CD4-positive, alpha-beta T cell (primary cell): ENCODE measurements at regions not wholly inside any gene's neighbourhood (a gene's known extent, or its start where the extent isn't known, plus 50 kb on each side); places are given as distances from the start of the nearest gene placed in this dataset.

Experiments used
- ATAC-seq: fragments of 200-7000 bp; cut with Tn5 transposase; one replicate; pipeline ENCODE4 v1.10.0; 2022; ENCODE audit warnings: mild to moderate bottlenecking; ENCODE audit not compliant: poor library complexity
- CTCF ChIA-PET: fragments of 350-600 bp; sonication (Branson Sonifier 250); formaldehyde crosslinking; loops from one replicate; lab custom pipeline; 2021; ENCODE audit warnings: antibody characterized with exemption, inconsistent platforms; lab: Charles Lee
- POLR2A ChIA-PET: fragments of 350-600 bp; sonication (Branson Sonifier 250); formaldehyde crosslinking; loops from one replicate; lab custom pipeline; 2021; ENCODE audit warnings: antibody characterized with exemption, inconsistent platforms; lab: Charles Lee
- DNase-seq, 14 experiments: peaks; one replicate each; pipeline ENCODE4 v3.0.0-alpha.2; 2013 to 2020; ENCODE audit warnings: mixed read lengths in 2 of 14
- H3K27ac ChIP-seq, 2 donors: one replicate each; pipeline versions ENCODE4 v1.5.1 to v1.7.0; 2013; ENCODE audit warnings: low read length in 2 of 2, low read depth in 1 of 2, mild to moderate bottlenecking in 1 of 2
- H3K27me3 ChIP-seq, 2 experiments: 1 replicate in 1 of 2; 2 replicates in 1 of 2; pipeline versions ENCODE4 v1.6.1 to v1.7.0; 2013; ENCODE audit warnings: low read length in 2 of 2, control low read depth in 1 of 2, mild to moderate bottlenecking in 1 of 2, moderate library complexity in 1 of 2; ENCODE audit not compliant: insufficient read depth in 2 of 2, control insufficient read depth in 1 of 2
- H3K36me3 ChIP-seq: one replicate; pipeline ENCODE4 v1.6.1; 2013; ENCODE audit warnings: low read length, control low read depth; ENCODE audit not compliant: insufficient read depth
- H3K4me1 ChIP-seq: one replicate; pipeline ENCODE4 v1.6.1; 2013; ENCODE audit warnings: low read length, control low read depth; ENCODE audit not compliant: insufficient read depth
- H3K4me3 ChIP-seq: one replicate; pipeline ENCODE4 v1.5.1; 2013; ENCODE audit warnings: mild to moderate bottlenecking, low read length, moderate library complexity
- H3K9me3 ChIP-seq, 2 experiments: 1 replicate in 1 of 2; 2 replicates in 1 of 2; pipeline versions ENCODE4 v1.6.1 to v1.7.0; 2013; ENCODE audit warnings: low read length in 2 of 2, mild to moderate bottlenecking in 2 of 2, control low read depth in 1 of 2, moderate library complexity in 1 of 2; ENCODE audit not compliant: control insufficient read depth in 1 of 2, insufficient read depth in 1 of 2
- H3K27ac Mint-ChIP-seq: one replicate; pipeline ENCODE4 v1.8.0; 2020; ENCODE audit warnings: mixed read lengths
- H3K27me3 Mint-ChIP-seq: one replicate; pipeline ENCODE4 v1.8.0; 2021; ENCODE audit warnings: mixed read lengths
- H3K36me3 Mint-ChIP-seq: one replicate; pipeline ENCODE4 v1.8.0; 2021; ENCODE audit warnings: low read depth, mixed read lengths
- H3K4me1 Mint-ChIP-seq: one replicate; pipeline ENCODE4 v1.8.0; 2021; ENCODE audit warnings: low read depth, mixed read lengths
- H3K4me3 Mint-ChIP-seq: one replicate; pipeline ENCODE4 v1.8.0; 2020; ENCODE audit warnings: mild to moderate bottlenecking, mixed read lengths
- H3K9me3 Mint-ChIP-seq: one replicate; pipeline ENCODE4 v1.8.0; 2020; ENCODE audit warnings: mixed read lengths
- CTCF ChIP-seq: fragments of 200-600 bp; IDR thresholded peaks from one replicate; pipeline ENCODE4 v1.8.0; 2022; ENCODE audit warnings: antibody characterized with exemption, mild to moderate bottlenecking
- intact Hi-C, 2 experiments: fragments of 100-400 bp; cut with DNase I in 1 of 2; cut with micrococcal nuclease in 1 of 2; formaldehyde crosslinking; loops; one replicate each; pipeline versions ENCODE4 v1.15.1 to v1.9.0; 2023 to 2025; cut with DNase I, micrococcal nuclease

GRCh38 chr5:1934801-1935429 is 52.2 kb upstream of the IRX4 start:
- intact Hi-C loops = no loop called here
- DNase-seq (no peak), ATAC-seq (no peak)
- TF ChIP-seq CTCF = no peak
- no peak overlapping the region for H3K4me3 ChIP-seq
- ChIA-PET POLR2A (no interaction called here), CTCF (no interaction called here)
- no peaks in the 10 kb centered on the region for H3K4me1 ChIP-seq
- no peak overlapping the region for H3K27ac Mint-ChIP-seq
- H3K27me3 Mint-ChIP-seq = peaks cover 66% of the 10 kb centered on the region
- H3K36me3 ChIP-seq = no peaks in the 10 kb centered on the region
- H3K27ac ChIP-seq = no peak overlapping the region
- no peak overlapping the region for H3K4me3 Mint-ChIP-seq
- peaks cover 0 to 11% of the 10 kb centered on the region in 2 experiments for H3K9me3 ChIP-seq
- H3K4me1 Mint-ChIP-seq = no peaks in the 10 kb centered on the region
- H3K36me3 Mint-ChIP-seq = no peaks in the 10 kb centered on the region
- H3K27me3 ChIP-seq = peaks cover 21 to 35% of the 10 kb centered on the region in 2 experiments
- no peaks in the 10 kb centered on the region for H3K9me3 Mint-ChIP-seq

- ATAC-seq = no peak
- no peak overlapping the region for H3K4me3 ChIP-seq
- Mint-ChIP-seq H3K27ac (no peak overlapping the region), H3K36me3 (no peaks in the 10 kb centered on the region), H3K27me3 (peaks cover 57% of the 10 kb centered on the region), H3K4me1 (no peaks in the 10 kb centered on the region), H3K9me3 (no peaks in the 10 kb centered on the region), H3K4me3 (no peak overlapping the region)
- no peak overlapping the region for H3K27ac ChIP-seq
- no peak for TF ChIP-seq CTCF
- H3K9me3 ChIP-seq = peaks cover 0 to 11% of the 10 kb centered on the region in 2 experiments
- no peak for DNase-seq
- POLR2A ChIA-PET = no interaction called here
- intact Hi-C loops = no loop called here
- no peaks in the 10 kb centered on the region for H3K4me1 ChIP-seq
- peaks cover 22 to 44% of the 10 kb centered on the region in 2 experiments for H3K27me3 ChIP-seq
- no peaks in the 10 kb centered on the region for H3K36me3 ChIP-seq
- CTCF ChIA-PET = no interaction called here
Measured at GRCh38 chr5:1934056-1934394, 51.3 kb upstream of the IRX4 start.

- Histone ChIP-seq H3K4me3 (no peak overlapping the region), H3K27me3 (peaks cover 24 to 46% of the 10 kb centered on the region in 2 experiments), H3K36me3 (no peaks in the 10 kb centered on the region), H3K9me3 (peaks cover 0 to 11% of the 10 kb centered on the region in 2 experiments), H3K4me1 (no peaks in the 10 kb centered on the region), H3K27ac (no peak overlapping the region)
- ATAC-seq (no peak), DNase-seq (no peak)
- Mint-ChIP-seq H3K36me3 (no peaks in the 10 kb centered on the region), H3K4me3 (no peak overlapping the region), H3K27ac (no peak overlapping the region), H3K4me1 (no peaks in the 10 kb centered on the region), H3K27me3 (peaks cover 57% of the 10 kb centered on the region), H3K9me3 (no peaks in the 10 kb centered on the region)
- TF ChIP-seq CTCF = no peak
- intact Hi-C loops = no loop called here
- POLR2A ChIA-PET = no interaction called here
- CTCF ChIA-PET = no interaction called here
Measured at GRCh38 chr5:1933364-1934055, 50.8 kb upstream of the IRX4 start.
